Activated CD8-positive, alpha-beta T cell treated with anti-CD3 and anti-CD28 coated beads, Interleukin-2, amount 10 ng/mL, durations not matched to agents 7 days and 5 days (primary cell): ENCODE measurements at regions not wholly inside any gene's neighbourhood (a gene's known extent, or its start where the extent isn't known, plus 50 kb on each side); places are given as distances from the start of the nearest gene placed in this dataset.

ENCODE experiments used
- ATAC-seq: fragments of 150-1000 bp; cut with Tn5 transposase; one replicate; pipeline ENCODE4 v1.10.0; 2021; ENCODE audit warnings: moderate library complexity
- CTCF ChIA-PET: fragments of 350-600 bp; sonication (Branson Sonifier 250); formaldehyde crosslinking; loops from one replicate; lab custom pipeline; 2021; ENCODE audit warnings: antibody characterized with exemption; lab: Charles Lee
- POLR2A ChIA-PET: fragments of 350-600 bp; sonication (Branson Sonifier 250); formaldehyde crosslinking; loops from one replicate; lab custom pipeline; 2021; ENCODE audit warnings: antibody characterized with exemption; lab: Charles Lee
- DNase-seq: peaks from one replicate; pipeline ENCODE4 v3.0.0-alpha.2; 2020
- H3K27ac Mint-ChIP-seq: one replicate; pipeline ENCODE4 v1.8.0; 2021; ENCODE audit warnings: mild to moderate bottlenecking, mixed read lengths
- H3K27me3 Mint-ChIP-seq: one replicate; pipeline ENCODE4 v1.8.0; 2021; ENCODE audit warnings: low read depth, mixed read lengths
- H3K36me3 Mint-ChIP-seq: one replicate; pipeline ENCODE4 v1.8.0; 2021; ENCODE audit warnings: low read depth, mixed read lengths
- H3K4me1 Mint-ChIP-seq: one replicate; pipeline ENCODE4 v1.8.0; 2021; ENCODE audit warnings: low read depth, mixed read lengths
- H3K4me3 Mint-ChIP-seq: one replicate; pipeline ENCODE4 v1.8.0; 2021; ENCODE audit warnings: mild to moderate bottlenecking, mixed read lengths
- H3K9me3 Mint-ChIP-seq: one replicate; pipeline ENCODE4 v1.8.0; 2022; ENCODE audit warnings: mixed read lengths; ENCODE audit not compliant: insufficient read depth

- ChIA-PET POLR2A (no interaction called here), CTCF (no interaction called here)
- DNase-seq (no peak), ATAC-seq (no peak)
- H3K4me1 Mint-ChIP-seq = no peaks in the 10 kb centered on the region
- H3K36me3 Mint-ChIP-seq = no peaks in the 10 kb centered on the region
- no peaks in the 10 kb centered on the region for H3K9me3 Mint-ChIP-seq
- H3K27ac Mint-ChIP-seq = no peak overlapping the region
- H3K4me3 Mint-ChIP-seq = no peak overlapping the region
- H3K27me3 Mint-ChIP-seq = peaks cover 9% of the 10 kb centered on the region
Measured at GRCh38 chr2:217171874-217172273, 312.0 kb upstream of the TNP1 start.

- H3K9me3 Mint-ChIP-seq = no peaks in the 10 kb centered on the region
- peaks cover 7% of the 10 kb centered on the region for H3K27me3 Mint-ChIP-seq
Measured at GRCh38 chr2:217168496-217168895, 308.6 kb upstream of the TNP1 start.

GRCh38 chr2:217167531-217167930 is 307.7 kb upstream of the TNP1 start:
- ChIA-PET POLR2A (no interaction called here), CTCF (no interaction called here)
- no peaks in the 10 kb centered on the region for H3K9me3 Mint-ChIP-seq
- no peak overlapping the region for H3K4me3 Mint-ChIP-seq
- peaks cover 12% of the 10 kb centered on the region for H3K4me1 Mint-ChIP-seq
- no peaks in the 10 kb centered on the region for H3K36me3 Mint-ChIP-seq
- H3K27me3 Mint-ChIP-seq = peaks cover 7% of the 10 kb centered on the region
- H3K27ac Mint-ChIP-seq = no peak overlapping the region
- no peak for ATAC-seq
- DNase-seq = no peak

More at GRCh38 chr2:217168496-217168895, 308.6 kb upstream of the TNP1 start:
- Mint-ChIP-seq H3K4me1 (peaks cover 2% of the 10 kb centered on the region), H3K36me3 (no peaks in the 10 kb centered on the region), H3K27ac (no peak overlapping the region), H3K4me3 (no peak overlapping the region)
- DNase-seq = no peak
- CTCF ChIA-PET = no interaction called here
- ATAC-seq = no peak
- POLR2A ChIA-PET = no interaction called here

GRCh38 chr2:217166241-217166850 is 306.5 kb upstream of the TNP1 start:
- H3K9me3 Mint-ChIP-seq = no peaks in the 10 kb centered on the region
- CTCF ChIA-PET = interaction anchor here (0.8 to 1.3 kb wide), 24 partner anchors 8 to 590 kb away, joined by 3 to 8 read pairs (median 4); partner anchors contain the start of gene IGFBP5
- H3K4me1 Mint-ChIP-seq = peaks cover 24% of the 10 kb centered on the region
- DNase-seq = no peak
- H3K4me3 Mint-ChIP-seq = no peak overlapping the region
- peaks cover 9% of the 10 kb centered on the region for H3K27me3 Mint-ChIP-seq
- no peak for ATAC-seq
- H3K36me3 Mint-ChIP-seq = no peaks in the 10 kb centered on the region
- H3K27ac Mint-ChIP-seq = no peak overlapping the region
- POLR2A ChIA-PET = interaction anchor here (0.5 kb wide), 1 partner anchor 668 kb away, joined by 3 read pairs; the partner anchor contains the start of gene RPL37A

GRCh38 chr2:217165547-217165946 is 305.7 kb upstream of the TNP1 start:
- POLR2A ChIA-PET = no interaction called here
- CTCF ChIA-PET = interaction anchor here (0.8 to 1.4 kb wide), 10 partner anchors 10 to 591 kb away, joined by 3 to 5 read pairs (median 4); partner anchors contain the start of gene IGFBP5
- ATAC-seq (no peak), DNase-seq (no peak)
- no peak overlapping the region for H3K27ac Mint-ChIP-seq
- H3K4me1 Mint-ChIP-seq = peaks cover 27% of the 10 kb centered on the region
- H3K27me3 Mint-ChIP-seq = peaks cover 7% of the 10 kb centered on the region
- H3K9me3 Mint-ChIP-seq = no peaks in the 10 kb centered on the region
- H3K4me3 Mint-ChIP-seq = no peak overlapping the region
- H3K36me3 Mint-ChIP-seq = no peaks in the 10 kb centered on the region

- DNase-seq = no peak
- POLR2A ChIA-PET = no interaction called here
- ATAC-seq = no peak
- Mint-ChIP-seq H3K4me3 (no peak overlapping the region), H3K27me3 (peaks cover 7% of the 10 kb centered on the region), H3K27ac (no peak overlapping the region), H3K36me3 (no peaks in the 10 kb centered on the region), H3K9me3 (no peaks in the 10 kb centered on the region), H3K4me1 (peaks cover 27% of the 10 kb centered on the region)
- CTCF ChIA-PET = interaction anchor here (1.1 kb wide), 1 partner anchor 59 kb away, joined by 3 read pairs; no protein-coding TSS in a partner anchor
Measured at GRCh38 chr2:217163987-217164386, 304.1 kb upstream of the TNP1 start.

GRCh38 chr2:217162533-217162932 is 302.7 kb upstream of the TNP1 start:
- H3K4me1 Mint-ChIP-seq = peaks cover 27% of the 10 kb centered on the region
- POLR2A ChIA-PET = no interaction called here
- peak; percentile 84 for DNase-seq
- no peaks in the 10 kb centered on the region for H3K36me3 Mint-ChIP-seq
- CTCF ChIA-PET = interaction anchor here (0.8 to 1.2 kb wide), 3 partner anchors 14 to 469 kb away, joined by 3 read pairs; no protein-coding TSS in a partner anchor
- H3K27ac Mint-ChIP-seq = peak overlapping the region; percentile 55
- H3K27me3 Mint-ChIP-seq = peaks cover 12% of the 10 kb centered on the region
- H3K9me3 Mint-ChIP-seq = no peaks in the 10 kb centered on the region
- peak; percentile 88 for ATAC-seq
- H3K4me3 Mint-ChIP-seq = peak overlapping the region; percentile 19

GRCh38 chr2:217160978-217161973 is 301.4 kb upstream of the TNP1 start:
- Mint-ChIP-seq H3K4me1 (peaks cover 27% of the 10 kb centered on the region), H3K27ac (peak overlapping the region; percentile 35), H3K9me3 (no peaks in the 10 kb centered on the region), H3K27me3 (peaks cover 12% of the 10 kb centered on the region), H3K36me3 (no peaks in the 10 kb centered on the region), H3K4me3 (peak overlapping the region; percentile 10)
- ATAC-seq (no peak), DNase-seq (no peak)
- CTCF ChIA-PET = interaction anchor here (1.2 to 1.4 kb wide), 2 partner anchors 463 to 552 kb away, joined by 3 to 4 read pairs; no protein-coding TSS in a partner anchor
- POLR2A ChIA-PET = no interaction called here

GRCh38 chr2:217160103-217160743 is 300.4 kb upstream of the TNP1 start:
- POLR2A ChIA-PET = no interaction called here
- Mint-ChIP-seq H3K27me3 (peaks cover 12% of the 10 kb centered on the region), H3K4me3 (no peak overlapping the region), H3K27ac (no peak overlapping the region), H3K36me3 (no peaks in the 10 kb centered on the region), H3K4me1 (peaks cover 27% of the 10 kb centered on the region), H3K9me3 (no peaks in the 10 kb centered on the region)
- CTCF ChIA-PET = no interaction called here
- ATAC-seq = no peak
- DNase-seq = no peak

- CTCF ChIA-PET = no interaction called here
- ATAC-seq = no peak
Measured at GRCh38 chr2:217158928-217159327, 299.1 kb upstream of the TNP1 start.

GRCh38 chr2:217157581-217157980 is 297.7 kb upstream of the TNP1 start:
- Mint-ChIP-seq H3K4me1 (peaks cover 15% of the 10 kb centered on the region), H3K9me3 (no peaks in the 10 kb centered on the region), H3K27ac (no peak overlapping the region), H3K36me3 (no peaks in the 10 kb centered on the region), H3K4me3 (no peak overlapping the region), H3K27me3 (peaks cover 8% of the 10 kb centered on the region)
- POLR2A ChIA-PET = no interaction called here
- DNase-seq (no peak), ATAC-seq (no peak)
- CTCF ChIA-PET = interaction anchor here (1.2 kb wide), 1 partner anchor 9 kb away, joined by 5 read pairs; no protein-coding TSS in a partner anchor

More at GRCh38 chr2:217158928-217159327, 299.1 kb upstream of the TNP1 start:
- DNase-seq = no peak
- no peak overlapping the region for H3K4me3 Mint-ChIP-seq
- H3K27ac Mint-ChIP-seq = no peak overlapping the region
- peaks cover 7% of the 10 kb centered on the region for H3K27me3 Mint-ChIP-seq
- H3K36me3 Mint-ChIP-seq = no peaks in the 10 kb centered on the region
- POLR2A ChIA-PET = no interaction called here
- H3K9me3 Mint-ChIP-seq = no peaks in the 10 kb centered on the region
- peaks cover 27% of the 10 kb centered on the region for H3K4me1 Mint-ChIP-seq
